ENCODE measurements at regions not wholly inside any gene's neighbourhood (a gene's known extent, or its start where the extent isn't known, plus 50 kb on each side); places are given as distances from the start of the nearest gene placed in this dataset.

- H3K4me1 ChIP-seq, result peaks cover 15% of the 10 kb centered on the region
- ATAC-seq (no peak), DNase-seq (no peak)
- peaks cover 98% of the 10 kb centered on the region for H3K27me3 ChIP-seq (ENCODE audit: low read depth)
- no peaks in the 10 kb centered on the region for H3K36me3 ChIP-seq
- intact Hi-C loops (cut with DNase I), result loop anchor here (10.0 kb wide), 1 partner anchor 594 kb away; no protein-coding TSS in a partner anchor
- TF ChIP-seq CTCF (IDR thresholded peaks at IDR 0.05), result no peak
- no peak overlapping the region for H3K4me3 ChIP-seq
- H3K9me3 ChIP-seq, result no peaks in the 10 kb centered on the region
- no peak overlapping the region for H3K27ac ChIP-seq
These were observed 293.2 kb upstream of the NFE2L3 start for GRCh38 chr7:25858525-25859411.

GRCh38 chr7:25859412-25860274 lies 292.4 kb upstream of the NFE2L3 start:
- H3K9me3 ChIP-seq, result no peaks in the 10 kb centered on the region
- no peak for ATAC-seq
- intact Hi-C loops (cut with DNase I), result loop anchor here (10.0 kb wide), 1 partner anchor 595 kb away; no protein-coding TSS in a partner anchor
- peaks cover 98% of the 10 kb centered on the region for H3K27me3 ChIP-seq (ENCODE audit: low read depth)
- H3K4me1 ChIP-seq, result peaks cover 15% of the 10 kb centered on the region
- H3K27ac ChIP-seq, result no peak overlapping the region
- TF ChIP-seq CTCF (IDR thresholded peaks at IDR 0.05), result no peak
- no peaks in the 10 kb centered on the region for H3K36me3 ChIP-seq
- DNase-seq, result no peak
- H3K4me3 ChIP-seq, result no peak overlapping the region

- H3K4me3 ChIP-seq, result no peak overlapping the region
- DNase-seq (no peak), ATAC-seq (no peak)
- H3K27me3 ChIP-seq (ENCODE audit: low read depth), result peaks cover 98% of the 10 kb centered on the region
- H3K4me1 ChIP-seq, result peaks cover 15% of the 10 kb centered on the region
- H3K27ac ChIP-seq, result no peak overlapping the region
- no peaks in the 10 kb centered on the region for H3K36me3 ChIP-seq
- TF ChIP-seq CTCF (IDR thresholded peaks at IDR 0.05), result no peak
- H3K9me3 ChIP-seq, result no peaks in the 10 kb centered on the region
- intact Hi-C loops (cut with DNase I), result no loop called here
These were observed 291.5 kb upstream of the NFE2L3 start for GRCh38 chr7:25860275-25861163.

- intact Hi-C loops (cut with DNase I), result no loop called here
- no peak for DNase-seq
- no peaks in the 10 kb centered on the region for H3K36me3 ChIP-seq
- ATAC-seq, result no peak
- H3K4me1 ChIP-seq, result peaks cover 14% of the 10 kb centered on the region
- no peak overlapping the region for H3K27ac ChIP-seq
- no peaks in the 10 kb centered on the region for H3K9me3 ChIP-seq
- no peak overlapping the region for H3K4me3 ChIP-seq
- no peak for TF ChIP-seq CTCF (IDR thresholded peaks at IDR 0.05)
- H3K27me3 ChIP-seq (ENCODE audit: low read depth), result peaks cover 98% of the 10 kb centered on the region
These were observed 290.9 kb upstream of the NFE2L3 start for GRCh38 chr7:25861164-25861496.

Data from lower lobe of right lung (tissue), 2 donors.